IMR-90 (cell line): ENCODE measurements at regions not wholly inside any gene's neighbourhood (a gene's known extent, or its start where the extent isn't known, plus 50 kb on each side); places are given as distances from the start of the nearest gene placed in this dataset.

ENCODE experiments used
- ATAC-seq: fragments of 200-7000 bp; cut with Tn5 transposase; 2 replicates; pipeline ENCODE4 v1.9.1; 2020; ENCODE audit warnings: low read depth, mild to moderate bottlenecking, moderate library complexity
- BruUV-seq: library from RNA; stranded (reverse); fragments of 400-500 nt; replicated peaks from 2 replicates; lab custom pipeline; 2021; lab: Mats Ljungman, UMichigan
- CTCF ChIA-PET: fragments of 300-600 bp; formaldehyde crosslinking; extraction: SDS; loops from one replicate; lab custom pipeline; 2021; ENCODE audit warnings: antibody characterized with exemption; lab: Yijun Ruan, JAX
- POLR2A ChIA-PET: fragments of 300-600 bp; sonication (Branson Sonifier 250); formaldehyde crosslinking; loops from one replicate; lab custom pipeline; 2022; ENCODE audit warnings: antibody characterized with exemption; ENCODE audit not compliant: unreplicated experiment; lab: Charles Lee
- DNase-seq: peaks from one replicate; pipeline ENCODE4 v3.0.0; 2013
- H2AFZ ChIP-seq: replicated peaks from 2 replicates; pipeline ENCODE3; 2013; ENCODE audit warnings: low read length, mild to moderate bottlenecking; ENCODE audit not compliant: poor library complexity
- H2AK5ac ChIP-seq: 2 replicates; pipeline ENCODE4 v1.6.1; 2013; ENCODE audit warnings: low read depth, low read length, inconsistent platforms
- H2AK9ac ChIP-seq: replicated peaks from 2 replicates; pipeline ENCODE3; 2013; ENCODE audit warnings: mild to moderate bottlenecking, low read depth, low read length, moderate library complexity; ENCODE audit not compliant: poor library complexity
- H2BK120ac ChIP-seq: 2 replicates; pipeline ENCODE4 v1.6.1; 2013; ENCODE audit warnings: low read depth, low read length, inconsistent platforms
- H2BK15ac ChIP-seq: 3 replicates; pipeline ENCODE4 v1.6.1; 2013; ENCODE audit warnings: low read depth, low read length, inconsistent platforms
- H2BK20ac ChIP-seq: 2 replicates; pipeline ENCODE4 v1.6.1; 2013; ENCODE audit warnings: low read depth, mild to moderate bottlenecking, inconsistent platforms, low read length, moderate library complexity
- H2BK5ac ChIP-seq: 2 replicates; pipeline ENCODE4 v1.6.1; 2013; ENCODE audit warnings: mild to moderate bottlenecking, low read depth, low read length, inconsistent platforms; ENCODE audit not compliant: poor library complexity, severe bottlenecking
- H3K14ac ChIP-seq: replicated peaks from 2 replicates; pipeline ENCODE4 v1.6.1; 2013; ENCODE audit warnings: low read depth, low read length, inconsistent platforms
- H3K18ac ChIP-seq: 2 replicates; pipeline ENCODE4 v1.6.1; 2013; ENCODE audit warnings: low read depth, low read length, control low read depth
- H3K23ac ChIP-seq: 2 replicates; pipeline ENCODE4 v1.6.1; 2013; ENCODE audit warnings: low read depth, low read length, inconsistent platforms
- H3K27ac ChIP-seq: 2 replicates; pipeline ENCODE4 v1.5.1; 2013; ENCODE audit warnings: mild to moderate bottlenecking, control low read depth, low read length; ENCODE audit not compliant: insufficient read depth
- H3K27me3 ChIP-seq: 2 replicates; pipeline ENCODE4 v1.6.1; 2013; ENCODE audit warnings: low read length; ENCODE audit not compliant: control insufficient read depth, insufficient read depth
- H3K36me3 ChIP-seq: 2 replicates; pipeline ENCODE4 v1.6.1; 2013; ENCODE audit warnings: low read length, mixed read lengths; ENCODE audit not compliant: control insufficient read depth, insufficient read depth
- H3K4ac ChIP-seq: 2 replicates; pipeline ENCODE4 v1.6.1; 2013; ENCODE audit warnings: low read depth, low read length, inconsistent platforms
- H3K4me1 ChIP-seq: 2 replicates; pipeline ENCODE4 v1.6.1; 2013; ENCODE audit warnings: low read length, mixed read lengths; ENCODE audit not compliant: control insufficient read depth, insufficient read depth
- H3K4me2 ChIP-seq: 2 replicates; pipeline ENCODE4 v1.6.1; 2013; ENCODE audit warnings: low read depth, mild to moderate bottlenecking, control low read depth, low read length, moderate library complexity
- H3K4me3 ChIP-seq: 2 replicates; pipeline ENCODE4 v1.5.1; 2013; ENCODE audit warnings: low read depth, mild to moderate bottlenecking, control low read depth, low read length, moderate library complexity; ENCODE audit not compliant: insufficient read depth
- H3K56ac ChIP-seq: 2 replicates; pipeline ENCODE4 v1.6.1; 2013; ENCODE audit warnings: low read length, inconsistent platforms; ENCODE audit not compliant: insufficient read depth; ENCODE audit errors: extremely low read depth
- H3K79me1 ChIP-seq, 2 experiments: 2 replicates each; pipeline ENCODE4 v1.6.1; 2013; ENCODE audit warnings: low read length in 2 of 2, inconsistent platforms in 1 of 2, low read depth in 1 of 2
- H3K9ac ChIP-seq: 2 replicates; pipeline ENCODE4 v1.6.1; 2013; ENCODE audit warnings: low read depth, low read length, control low read depth
- H3K9me1 ChIP-seq: 2 replicates; pipeline ENCODE4 v1.6.1; 2013; ENCODE audit warnings: low read length, inconsistent platforms; ENCODE audit not compliant: insufficient read depth
- H3K9me3 ChIP-seq: 2 replicates; pipeline ENCODE4 v1.6.1; 2013; ENCODE audit warnings: low read length; ENCODE audit not compliant: control insufficient read depth, insufficient read depth
- H4K20me1 ChIP-seq: 2 replicates; pipeline ENCODE4 v1.6.1; 2013; ENCODE audit warnings: low read length, inconsistent platforms; ENCODE audit not compliant: insufficient read depth
- H4K5ac ChIP-seq: 2 replicates; pipeline ENCODE4 v1.6.1; 2013; ENCODE audit warnings: mild to moderate bottlenecking, low read depth, low read length, control low read depth
- H4K8ac ChIP-seq, 2 experiments: 2 replicates each; pipeline ENCODE4 v1.6.1; 2013; ENCODE audit warnings: low read depth in 2 of 2, low read length in 2 of 2, control low read depth in 1 of 2, inconsistent platforms in 1 of 2
- H4K91ac ChIP-seq: 2 replicates; pipeline ENCODE4 v1.6.1; 2013; ENCODE audit warnings: low read depth, low read length, inconsistent platforms; ENCODE audit not compliant: insufficient read depth
- BHLHE40 ChIP-seq: fragments of 150-350 bp; IDR thresholded peaks from 2 replicates; pipeline ENCODE4 v1.6.1; 2016; ENCODE audit warnings: mild to moderate bottlenecking, low read depth, low read length
- CEBPB ChIP-seq: IDR thresholded peaks from 2 replicates; pipeline ENCODE4 v1.6.1; 2012; ENCODE audit warnings: low read depth, low read length, improper control_type of control experiment
- CHD1 ChIP-seq: IDR thresholded peaks from 2 replicates; pipeline ENCODE4 v1.6.1; 2012; ENCODE audit warnings: low read depth, low read length, improper control_type of control experiment
- FOS ChIP-seq: fragments of 150-350 bp; IDR thresholded peaks from 2 replicates; pipeline ENCODE4 v1.6.1; 2016; ENCODE audit warnings: low read depth, low read length
- MAFK ChIP-seq: IDR thresholded peaks from 2 replicates; pipeline ENCODE4 v1.6.1; 2012; ENCODE audit warnings: low read depth, low read length, improper control_type of control experiment
- MAZ ChIP-seq: IDR thresholded peaks from 2 replicates; pipeline ENCODE4 v1.6.1; 2012; ENCODE audit warnings: low read depth, mild to moderate bottlenecking, low read length, improper control_type of control experiment, moderate library complexity, borderline replicate concordance
- NFE2L2 ChIP-seq: fragments of 150-350 bp; IDR thresholded peaks from 2 replicates; pipeline ENCODE4 v1.6.1; 2016; ENCODE audit warnings: low read depth, mild to moderate bottlenecking, low read length
- POLR2A ChIP-seq: IDR thresholded peaks from 2 replicates; pipeline ENCODE4 v1.6.1; 2012; ENCODE audit warnings: mild to moderate bottlenecking, low read depth, low read length
- RAD21 ChIP-seq: IDR thresholded peaks from 2 replicates; pipeline ENCODE4 v1.6.1; 2012; ENCODE audit warnings: low read length, improper control_type of control experiment
- RCOR1 ChIP-seq: IDR thresholded peaks from 2 replicates; pipeline ENCODE4 v1.6.1; 2012; ENCODE audit warnings: mild to moderate bottlenecking, low read length, improper control_type of control experiment; ENCODE audit not compliant: insufficient replicate concordance
- RFX5 ChIP-seq: IDR thresholded peaks from 2 replicates; pipeline ENCODE4 v1.8.0; 2012; ENCODE audit warnings: low read depth, mild to moderate bottlenecking, low read length, moderate library complexity
- USF2 ChIP-seq: fragments of 150-350 bp; IDR thresholded peaks from 2 replicates; pipeline ENCODE4 v1.6.1; 2017; ENCODE audit warnings: mild to moderate bottlenecking, antibody characterized with exemption, low read length, low read depth
- WGBS, 2 experiments: methylation state at CpG; one replicate each; pipeline versions ENCODE4 v1.1.5 to v1.1.7; 2013; ENCODE audit warnings: missing lambda C conversion rate in 2 of 2; ENCODE audit not compliant: insufficient read length in 1 of 2; ENCODE audit errors: extremely low coverage in 2 of 2; 5-methylcytosine and 5-hydroxymethylcytosine counted together
- dilution Hi-C: fragments of 300-500 bp; cut with HindIII; formaldehyde crosslinking; loops from one replicate; pipeline ENCODE4 v1.14.3; 2018; ENCODE audit warnings: low sequenced_read_pairs; ENCODE audit not compliant: unreplicated experiment
- in situ Hi-C: fragments of 300-500 bp; cut with MboI; formaldehyde crosslinking; loops from 3 replicates; pipeline ENCODE4 v1.14.3; 2019; ENCODE audit warnings: low sequenced_read_pairs, inconsistent platforms, mixed read lengths
- intact Hi-C: fragments of 100-400 bp; cut with micrococcal nuclease; formaldehyde crosslinking; loops from 2 replicates; pipeline ENCODE4 v1.10.0; 2022

GRCh38 chr6:43987838-43988439 is 139.3 kb downstream of the MRPL14 start:
- Histone ChIP-seq H3K4me1 (peaks cover 20% of the 10 kb centered on the region), H3K14ac (no peak overlapping the region), H2BK15ac (0 out of 3 replicates have a peak overlapping the region, but pooled peaks have one; percentile 1), H2BK5ac (no peak overlapping the region), H2AFZ (no peak overlapping the region), H3K23ac (no peak overlapping the region), H4K5ac (no peak overlapping the region), H3K4me3 (no peak overlapping the region), H3K27ac (no peak overlapping the region), H3K79me1 (no peaks in the 10 kb centered on the region), H3K27me3 (peaks cover 9% of the 10 kb centered on the region), H3K4ac (no peak overlapping the region; the same call in 1 of the 2 replicates), H3K9me1 (peaks cover 15% of the 10 kb centered on the region), H2AK5ac (peak overlapping the region; percentile 27; the same call in 1 of the 2 replicates), H4K8ac (no peak overlapping the region), H2BK20ac (no peak overlapping the region), H3K56ac (no peak overlapping the region), H3K4me2 (no peak overlapping the region), H3K36me3 (no peaks in the 10 kb centered on the region), H2AK9ac (peak overlapping the region; percentile 58), H4K91ac (peak overlapping the region; percentile 58; the same call in 1 of the 2 replicates), H3K9me3 (no peaks in the 10 kb centered on the region), H3K9ac (no peak overlapping the region), H4K20me1 (no peaks in the 10 kb centered on the region), H3K18ac (no peak overlapping the region), H2BK120ac (no peak overlapping the region; the same call in 1 of the 2 replicates)
- TF ChIP-seq MAZ: no peak
- TF ChIP-seq NFE2L2: no peak
- TF ChIP-seq USF2: no peak
- TF ChIP-seq FOS: no peak
- no peak for TF ChIP-seq MAFK
- no peak for TF ChIP-seq RCOR1
- no peak for TF ChIP-seq CHD1
- TF ChIP-seq BHLHE40: no peak
- TF ChIP-seq POLR2A: no peak
- no peak for TF ChIP-seq RFX5
- TF ChIP-seq RAD21: no peak
- no peak for TF ChIP-seq CEBPB
- no TSS peak for BruUV-seq
- DNase-seq (no peak), ATAC-seq (no peak)
- intact Hi-C loops: no loop called here
- ChIA-PET POLR2A (no interaction called here), CTCF (no interaction called here)
- in situ Hi-C loops: no loop called here
- WGBS, 2 experiments: no CpG with 5 or more reads among the region's 7 CpGs
- dilution Hi-C loops: no loop called here
